Natural killer cell treated with Interleukin-12 subunit alpha and Interleukin-12 subunit beta and Interleukin-15 and Interleukin-18, amount 100 ng/mL, for 72 hours (primary cell): ENCODE measurements at regions not wholly inside any gene's neighbourhood (a gene's known extent, or its start where the extent isn't known, plus 50 kb on each side); places are given as distances from the start of the nearest gene placed in this dataset.

Source experiments
- ATAC-seq, 2 donors: fragments of 150-1000 bp; cut with Tn5 transposase in 1 of 2; sonication (Bioruptor Pico), chemical (Tn5 transposase) in 1 of 2; 2 replicates each; pipeline ENCODE4 v1.10.0; 2021
- DNase-seq: peaks from one replicate; pipeline ENCODE4 v3.0.0; 2022; ENCODE audit warnings: low spot score
- H3K27ac Mint-ChIP-seq, 2 donors: 1 replicate in 1 of 2; 2 replicates in 1 of 2; pipeline ENCODE4 v1.8.0; 2022; ENCODE audit warnings: mixed read lengths in 2 of 2, mild to moderate bottlenecking in 1 of 2, moderate library complexity in 1 of 2
- H3K27me3 Mint-ChIP-seq, 2 donors: 1 replicate in 1 of 2; 2 replicates in 1 of 2; pipeline ENCODE4 v1.8.0; 2022; ENCODE audit warnings: mixed read lengths in 2 of 2
- H3K36me3 Mint-ChIP-seq: one replicate; pipeline ENCODE4 v1.8.0; 2022; ENCODE audit warnings: mixed read lengths
- H3K4me1 Mint-ChIP-seq, 2 donors: 1 replicate in 1 of 2; 2 replicates in 1 of 2; pipeline ENCODE4 v1.8.0; 2022; ENCODE audit warnings: low read depth in 2 of 2, mixed read lengths in 2 of 2, mild to moderate bottlenecking in 1 of 2
- H3K4me3 Mint-ChIP-seq: one replicate; pipeline ENCODE4 v1.8.0; 2022; ENCODE audit warnings: mixed read lengths
- H3K9me3 Mint-ChIP-seq: 2 replicates; pipeline ENCODE4 v1.8.0; 2022; ENCODE audit warnings: mixed read lengths

GRCh38 chr22:26981541-26981940, 324.2 kb downstream of the MIAT start:
- no peak for ATAC-seq
- peaks cover 19 to 32% of the 10 kb centered on the region in 2 donors for H3K27me3 Mint-ChIP-seq
- no peak overlapping the region for H3K4me3 Mint-ChIP-seq
- H3K9me3 Mint-ChIP-seq, result no peaks in the 10 kb centered on the region
- H3K27ac Mint-ChIP-seq, result no peak overlapping the region
- H3K36me3 Mint-ChIP-seq, result no peaks in the 10 kb centered on the region
- DNase-seq, result no peak
- no peaks in the 10 kb centered on the region for H3K4me1 Mint-ChIP-seq

GRCh38 chr22:26983311-26983710, 325.9 kb downstream of the MIAT start:
- no peaks in the 10 kb centered on the region for H3K4me1 Mint-ChIP-seq
- no peak overlapping the region for H3K4me3 Mint-ChIP-seq
- peaks cover 19 to 32% of the 10 kb centered on the region in 2 donors for H3K27me3 Mint-ChIP-seq
- DNase-seq (no peak), ATAC-seq (no peak)
- H3K27ac Mint-ChIP-seq, result no peak overlapping the region
- no peaks in the 10 kb centered on the region for H3K36me3 Mint-ChIP-seq
- H3K9me3 Mint-ChIP-seq, result no peaks in the 10 kb centered on the region

DNA sequence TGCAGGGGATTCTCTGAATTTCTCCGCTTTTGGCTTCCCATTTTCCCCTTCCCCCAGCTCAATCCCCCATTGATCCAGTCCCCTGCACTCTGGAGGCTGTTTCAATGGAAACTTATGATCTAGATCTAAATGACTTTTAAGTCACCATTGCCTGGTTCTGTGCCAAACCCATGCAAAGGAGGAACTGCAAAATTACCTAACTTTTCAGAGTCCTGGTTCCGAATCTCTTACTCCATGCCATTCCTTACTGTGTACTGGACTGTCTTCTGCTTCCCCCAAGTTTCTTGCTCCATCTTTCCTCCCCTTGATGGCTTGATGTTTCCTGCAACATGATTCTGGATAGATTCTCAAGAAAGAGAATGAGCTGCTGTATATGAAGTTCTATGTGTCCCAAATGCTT, 327.8 kb downstream of the MIAT start:
- Mint-ChIP-seq H3K36me3 (no peaks in the 10 kb centered on the region), H3K27me3 (peaks cover 15 to 24% of the 10 kb centered on the region in 2 donors), H3K9me3 (no peaks in the 10 kb centered on the region), H3K4me3 (no peak overlapping the region), H3K27ac (no peak overlapping the region), H3K4me1 (no peaks in the 10 kb centered on the region)
- ATAC-seq (no peak), DNase-seq (no peak)

- H3K4me3 Mint-ChIP-seq, result no peak overlapping the region
- DNase-seq, result no peak
- H3K27me3 Mint-ChIP-seq, result peaks cover 16 to 22% of the 10 kb centered on the region in 2 donors
- H3K36me3 Mint-ChIP-seq, result no peaks in the 10 kb centered on the region
- H3K27ac Mint-ChIP-seq, result no peak overlapping the region
- no peaks in the 10 kb centered on the region for H3K4me1 Mint-ChIP-seq
- H3K9me3 Mint-ChIP-seq, result no peaks in the 10 kb centered on the region
- ATAC-seq, result no peak
These were observed 328.8 kb downstream of the MIAT start for GRCh38 chr22:26985931-26986782.

DNA sequence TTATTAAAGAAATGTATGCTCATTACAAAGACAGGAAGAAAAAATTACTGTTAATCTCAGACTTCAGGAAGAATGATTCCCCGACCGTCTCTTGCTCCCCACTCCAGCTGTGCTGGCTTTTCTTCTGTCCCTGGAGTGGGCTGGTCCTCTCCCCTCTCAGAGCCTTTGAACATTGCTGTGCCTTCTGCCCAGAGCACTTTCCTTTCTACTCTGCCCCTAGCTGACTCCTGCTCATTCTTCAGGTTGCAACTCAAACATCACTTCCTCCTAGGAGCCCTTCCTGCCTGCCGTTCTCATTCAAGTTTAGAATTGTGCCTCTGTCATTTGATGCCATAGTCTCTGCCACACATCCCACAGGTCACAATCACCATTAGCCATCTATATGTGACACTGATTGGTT, 329.5 kb downstream of the MIAT start:
- no peaks in the 10 kb centered on the region for H3K9me3 Mint-ChIP-seq
- no peaks in the 10 kb centered on the region for H3K36me3 Mint-ChIP-seq
- ATAC-seq (no peak), DNase-seq (no peak)
- no peaks in the 10 kb centered on the region for H3K4me1 Mint-ChIP-seq
- H3K4me3 Mint-ChIP-seq, result no peak overlapping the region
- H3K27me3 Mint-ChIP-seq, result peaks cover 13 to 27% of the 10 kb centered on the region in 2 donors
- H3K27ac Mint-ChIP-seq, result no peak overlapping the region

- no peak for ATAC-seq
These were observed 333.3 kb downstream of the MIAT start for GRCh38 chr22:26990503-26991189.

GRCh38 chr22:26992556-26992955, 335.2 kb downstream of the MIAT start:
- no peaks in the 10 kb centered on the region for H3K9me3 Mint-ChIP-seq
- ATAC-seq (no peak), DNase-seq (no peak)
- no peaks in the 10 kb centered on the region for H3K36me3 Mint-ChIP-seq
- no peak overlapping the region for H3K27ac Mint-ChIP-seq
- no peaks in the 10 kb centered on the region for H3K4me1 Mint-ChIP-seq
- peaks cover 3 to 19% of the 10 kb centered on the region in 2 donors for H3K27me3 Mint-ChIP-seq
- no peak overlapping the region for H3K4me3 Mint-ChIP-seq

More at GRCh38 chr22:26990503-26991189, 333.3 kb downstream of the MIAT start:
- Mint-ChIP-seq H3K27me3 (peaks cover 3 to 12% of the 10 kb centered on the region in 2 donors), H3K4me1 (no peaks in the 10 kb centered on the region), H3K36me3 (no peaks in the 10 kb centered on the region), H3K27ac (no peak overlapping the region), H3K4me3 (no peak overlapping the region), H3K9me3 (no peaks in the 10 kb centered on the region)
- no peak for DNase-seq

GRCh38 chr22:26993886-26994285, 336.5 kb downstream of the MIAT start:
- no peak for DNase-seq
- no peak for ATAC-seq
- H3K36me3 Mint-ChIP-seq, result no peaks in the 10 kb centered on the region
- no peak overlapping the region for H3K27ac Mint-ChIP-seq
- no peaks in the 10 kb centered on the region for H3K9me3 Mint-ChIP-seq
- no peaks in the 10 kb centered on the region for H3K4me1 Mint-ChIP-seq
- peaks cover 3 to 19% of the 10 kb centered on the region in 2 donors for H3K27me3 Mint-ChIP-seq
- no peak overlapping the region for H3K4me3 Mint-ChIP-seq

GRCh38 chr22:26994801-26995200, 337.4 kb downstream of the MIAT start:
- H3K9me3 Mint-ChIP-seq, result no peaks in the 10 kb centered on the region
- no peak for DNase-seq
- H3K36me3 Mint-ChIP-seq, result no peaks in the 10 kb centered on the region
- no peak overlapping the region for H3K27ac Mint-ChIP-seq
- H3K4me1 Mint-ChIP-seq, result no peaks in the 10 kb centered on the region
- H3K27me3 Mint-ChIP-seq, result peaks cover 3 to 19% of the 10 kb centered on the region in 2 donors
- no peak overlapping the region for H3K4me3 Mint-ChIP-seq
- ATAC-seq, result no peak

DNA sequence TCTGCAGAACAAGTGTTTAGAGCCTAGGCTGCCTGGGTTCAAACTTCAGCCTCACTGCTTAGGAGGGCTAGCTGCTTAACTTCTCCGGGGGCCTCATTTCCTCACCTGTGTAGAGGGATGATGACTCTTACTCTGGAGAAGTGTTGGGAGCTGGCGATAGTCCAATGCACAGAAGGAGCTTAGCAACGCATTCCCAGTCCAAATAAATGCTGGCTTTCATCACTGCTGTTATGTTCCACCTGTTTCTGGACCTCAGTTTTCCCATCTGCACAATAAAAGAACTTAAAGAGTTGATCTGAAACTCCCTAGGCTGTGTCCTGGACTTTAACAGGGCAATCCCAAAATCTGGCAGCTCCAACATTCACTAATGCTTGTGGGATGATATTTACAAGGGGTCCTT, 337.8 kb downstream of the MIAT start:
- Mint-ChIP-seq H3K4me3 (no peak overlapping the region), H3K9me3 (no peaks in the 10 kb centered on the region), H3K27me3 (peaks cover 3 to 19% of the 10 kb centered on the region in 2 donors), H3K4me1 (no peaks in the 10 kb centered on the region), H3K36me3 (no peaks in the 10 kb centered on the region), H3K27ac (no peak overlapping the region)
- DNase-seq (no peak), ATAC-seq (no peak)

GRCh38 chr22:26996154-26996553, 338.8 kb downstream of the MIAT start:
- H3K36me3 Mint-ChIP-seq, result no peaks in the 10 kb centered on the region
- no peak overlapping the region for H3K27ac Mint-ChIP-seq
- DNase-seq (no peak), ATAC-seq (no peak)
- no peaks in the 10 kb centered on the region for H3K4me1 Mint-ChIP-seq
- H3K9me3 Mint-ChIP-seq, result no peaks in the 10 kb centered on the region
- peaks cover 0 to 15% of the 10 kb centered on the region in 2 donors for H3K27me3 Mint-ChIP-seq
- no peak overlapping the region for H3K4me3 Mint-ChIP-seq

GRCh38 chr22:26998129-26998528, 340.7 kb downstream of the MIAT start:
- Mint-ChIP-seq H3K4me1 (no peaks in the 10 kb centered on the region), H3K36me3 (no peaks in the 10 kb centered on the region), H3K9me3 (no peaks in the 10 kb centered on the region), H3K4me3 (no peak overlapping the region), H3K27me3 (peaks cover 2 to 18% of the 10 kb centered on the region in 2 donors), H3K27ac (no peak overlapping the region)
- DNase-seq (no peak), ATAC-seq (no peak)

DNA sequence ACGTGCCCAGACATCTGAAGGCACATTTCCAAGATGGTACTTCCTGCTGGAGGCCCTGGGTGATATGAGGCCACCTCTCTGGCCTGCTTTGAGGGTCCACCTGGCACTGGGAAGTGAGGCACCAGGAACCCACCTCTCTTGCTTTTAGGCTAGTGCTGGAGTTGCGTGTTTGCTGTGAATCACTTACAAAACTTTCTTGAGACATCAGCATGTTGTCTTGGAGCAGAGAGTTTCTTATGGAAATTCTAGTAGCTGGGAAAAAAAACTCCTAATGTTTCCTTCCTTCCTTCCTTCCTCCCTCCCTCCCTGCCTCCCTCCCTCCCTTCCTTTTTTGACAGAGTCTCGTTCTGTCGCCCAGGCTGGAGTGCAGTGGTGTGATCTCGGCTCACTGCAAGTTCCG, 341.3 kb downstream of the MIAT start:
- ATAC-seq, result no peak
- Mint-ChIP-seq H3K27ac (no peak overlapping the region), H3K4me3 (no peak overlapping the region), H3K4me1 (no peaks in the 10 kb centered on the region), H3K36me3 (no peaks in the 10 kb centered on the region), H3K9me3 (no peaks in the 10 kb centered on the region), H3K27me3 (peaks cover 2 to 18% of the 10 kb centered on the region in 2 donors)
- DNase-seq, result no peak

- no peak overlapping the region for H3K27ac Mint-ChIP-seq
- H3K27me3 Mint-ChIP-seq, result peaks cover 2 to 9% of the 10 kb centered on the region in 2 donors
These were observed 345.9 kb downstream of the MIAT start for GRCh38 chr22:27003297-27003696.

More at GRCh38 chr22:27003297-27003696, 345.9 kb downstream of the MIAT start:
- no peak for ATAC-seq
- no peak overlapping the region for H3K4me3 Mint-ChIP-seq
- H3K36me3 Mint-ChIP-seq, result no peaks in the 10 kb centered on the region
- H3K4me1 Mint-ChIP-seq, result no peaks in the 10 kb centered on the region
- DNase-seq, result no peak
- no peaks in the 10 kb centered on the region for H3K9me3 Mint-ChIP-seq
